ENCODE measurements at regions not wholly inside any gene's neighbourhood (a gene's known extent, or its start where the extent isn't known, plus 50 kb on each side); places are given as distances from the start of the nearest gene placed in this dataset.

DNA sequence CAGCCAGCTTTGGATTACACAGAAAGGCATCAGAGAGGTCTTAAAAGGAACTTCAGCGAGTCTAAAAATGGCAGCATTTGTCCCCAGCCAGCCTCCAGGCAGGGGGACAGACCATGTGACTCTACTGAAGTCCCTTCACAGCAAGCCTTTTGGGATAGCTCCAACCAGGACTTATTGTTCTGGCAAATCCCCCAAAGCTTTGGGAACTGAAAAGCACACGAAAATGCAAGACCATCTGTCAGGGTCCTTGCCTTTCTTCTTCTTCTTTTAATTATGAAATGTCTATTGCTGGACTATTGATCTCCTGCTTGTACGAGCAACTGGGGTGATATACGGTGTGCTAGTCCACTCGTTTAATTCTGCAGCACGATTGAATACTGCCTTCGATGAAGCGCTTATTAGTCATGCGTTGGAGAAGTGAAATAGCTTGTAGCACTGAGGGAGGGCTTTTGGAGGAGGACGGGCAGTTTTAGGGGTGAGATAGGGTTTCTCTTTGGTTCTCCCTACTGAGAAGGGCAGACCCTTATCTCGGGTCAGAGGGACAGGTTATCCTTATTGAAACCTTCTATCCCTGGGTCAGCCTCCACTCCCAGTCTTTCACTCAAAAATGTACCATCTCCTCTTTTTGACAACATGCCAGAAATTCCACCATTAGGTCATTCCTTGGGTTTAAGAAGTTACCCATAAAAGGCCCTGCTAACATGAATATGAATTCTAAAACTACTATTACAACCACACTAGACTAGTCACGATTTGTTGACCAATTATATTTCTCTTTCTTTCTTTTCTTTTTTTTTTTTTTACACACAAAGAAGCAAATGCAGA, 416.4 kb downstream of the MIAT start:
- TF ChIP-seq TOX (CRISPR knock-in tag; IDR thresholded peaks at IDR 0.05; ENCODE audit: borderline replicate concordance): no peak
- no peak for TF ChIP-seq ZNF565 (CRISPR knock-in tag; conservative IDR thresholded peaks at IDR 0.05; ENCODE audit: low read depth)
- TF ChIP-seq ISL1 (CRISPR knock-in tag; IDR thresholded peaks at IDR 0.05): no peak
- TF ChIP-seq CSDC2 (CRISPR knock-in tag; IDR thresholded peaks at IDR 0.05): no peak
- TF ChIP-seq, protein P1, sequence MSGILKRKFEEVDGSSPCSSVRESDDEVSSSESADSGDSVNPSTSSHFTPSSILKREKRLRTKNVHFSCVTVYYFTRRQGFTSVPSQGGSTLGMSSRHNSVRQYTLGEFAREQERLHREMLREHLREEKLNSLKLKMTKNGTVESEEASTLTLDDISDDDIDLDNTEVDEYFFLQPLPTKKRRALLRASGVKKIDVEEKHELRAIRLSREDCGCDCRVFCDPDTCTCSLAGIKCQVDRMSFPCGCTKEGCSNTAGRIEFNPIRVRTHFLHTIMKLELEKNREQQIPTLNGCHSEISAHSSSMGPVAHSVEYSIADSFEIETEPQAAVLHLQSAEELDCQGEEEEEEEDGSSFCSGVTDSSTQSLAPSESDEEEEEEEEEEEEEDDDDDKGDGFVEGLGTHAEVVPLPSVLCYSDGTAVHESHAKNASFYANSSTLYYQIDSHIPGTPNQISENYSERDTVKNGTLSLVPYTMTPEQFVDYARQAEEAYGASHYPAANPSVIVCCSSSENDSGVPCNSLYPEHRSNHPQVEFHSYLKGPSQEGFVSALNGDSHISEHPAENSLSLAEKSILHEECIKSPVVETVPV (CRISPR knock-in tag; IDR thresholded peaks at IDR 0.05): no peak
- TF ChIP-seq, protein P2, sequence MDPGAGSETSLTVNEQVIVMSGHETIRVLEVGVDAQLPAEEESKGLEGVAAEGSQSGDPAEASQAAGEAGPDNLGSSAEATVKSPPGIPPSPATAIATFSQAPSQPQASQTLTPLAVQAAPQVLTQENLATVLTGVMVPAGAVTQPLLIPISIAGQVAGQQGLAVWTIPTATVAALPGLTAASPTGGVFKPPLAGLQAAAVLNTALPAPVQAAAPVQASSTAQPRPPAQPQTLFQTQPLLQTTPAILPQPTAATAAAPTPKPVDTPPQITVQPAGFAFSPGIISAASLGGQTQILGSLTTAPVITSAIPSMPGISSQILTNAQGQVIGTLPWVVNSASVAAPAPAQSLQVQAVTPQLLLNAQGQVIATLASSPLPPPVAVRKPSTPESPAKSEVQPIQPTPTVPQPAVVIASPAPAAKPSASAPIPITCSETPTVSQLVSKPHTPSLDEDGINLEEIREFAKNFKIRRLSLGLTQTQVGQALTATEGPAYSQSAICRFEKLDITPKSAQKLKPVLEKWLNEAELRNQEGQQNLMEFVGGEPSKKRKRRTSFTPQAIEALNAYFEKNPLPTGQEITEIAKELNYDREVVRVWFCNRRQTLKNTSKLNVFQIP (CRISPR knock-in tag; IDR thresholded peaks at IDR 0.05; ENCODE audit: borderline replicate concordance, low read depth): no peak
